Cardiac septum (tissue), 1 donor: ENCODE measurements at regions not wholly inside any gene's neighbourhood (a gene's known extent, or its start where the extent isn't known, plus 50 kb on each side); places are given as distances from the start of the nearest gene placed in this dataset.

Experiments used
- DNase-seq: peaks from one replicate; pipeline ENCODE4 v3.0.0-alpha.2; 2020; ENCODE audit warnings: low spot score
- intact Hi-C: fragments of 100-400 bp; cut with DNase I; formaldehyde crosslinking; loops from one replicate; pipeline ENCODE4 v1.14.0; 2022
- donor health status: DM: no; HTN: no; CAD: no.

DNA sequence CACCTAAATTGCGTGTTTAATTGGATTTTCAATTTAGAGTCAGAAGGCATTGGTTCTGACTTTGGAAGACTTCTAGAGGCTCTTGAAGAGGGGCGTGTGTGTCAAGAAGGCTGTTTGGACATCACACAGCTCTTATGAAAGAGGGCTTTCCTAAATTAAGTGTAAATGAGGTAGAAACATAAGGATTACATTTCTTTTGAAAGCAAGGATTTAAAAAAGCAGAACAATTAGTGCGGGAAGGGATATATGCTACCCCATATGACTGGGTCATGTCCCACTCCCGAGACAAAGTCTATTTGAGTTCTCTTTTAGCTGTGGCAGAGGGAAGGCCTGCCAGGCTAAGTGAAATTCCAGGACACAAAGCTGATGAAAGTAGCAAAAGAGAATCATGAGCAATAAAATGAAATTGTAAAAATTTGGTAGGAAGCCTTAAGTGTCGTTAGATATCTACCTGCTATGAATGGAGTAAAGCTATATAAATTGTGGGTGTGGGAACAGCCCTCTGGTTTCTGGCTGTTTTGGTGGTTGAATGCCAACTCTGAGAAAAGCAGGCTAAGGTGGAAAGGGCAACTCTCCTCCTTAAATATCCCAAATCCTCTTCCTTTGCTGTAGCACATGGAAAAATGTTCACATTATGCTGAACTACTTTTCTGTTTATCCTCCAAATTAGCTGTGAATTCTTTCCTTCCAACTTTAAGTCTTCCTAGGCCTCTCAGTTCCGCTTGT, 100.6 kb upstream of the TSC22D2 start:
- intact Hi-C loops: no loop called here

GRCh38 chr3:150306906-150307305, 101.2 kb upstream of the TSC22D2 start:
- no peak for DNase-seq
- intact Hi-C loops: no loop called here

More for the DNA sequence above, 100.6 kb upstream of the TSC22D2 start:
- no peak for DNase-seq

GRCh38 chr3:150306083-150306482, 102.0 kb upstream of the TSC22D2 start:
- intact Hi-C loops: no loop called here

DNA sequence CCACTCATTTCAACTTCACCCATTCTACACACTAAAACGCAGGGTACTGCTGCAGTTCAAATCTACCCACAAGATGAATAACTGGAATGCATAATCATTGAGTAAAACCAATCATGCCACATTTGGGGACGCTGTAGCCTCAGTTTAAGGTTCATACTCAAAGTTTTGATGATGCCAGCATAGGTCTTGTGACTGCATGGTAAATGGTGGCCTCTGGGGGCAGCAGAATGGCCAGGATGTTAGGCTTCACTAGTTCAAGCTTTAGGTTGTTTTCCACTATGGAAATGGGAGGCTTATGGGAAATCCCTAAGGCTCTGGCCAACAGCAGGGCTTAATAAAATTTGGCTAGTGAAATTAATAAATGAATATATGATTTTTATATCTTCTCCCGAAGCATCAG, 104.3 kb upstream of the TSC22D2 start:
- DNase-seq: no peak
- intact Hi-C loops: no loop called here

More at GRCh38 chr3:150306083-150306482, 102.0 kb upstream of the TSC22D2 start:
- no peak for DNase-seq

DNA sequence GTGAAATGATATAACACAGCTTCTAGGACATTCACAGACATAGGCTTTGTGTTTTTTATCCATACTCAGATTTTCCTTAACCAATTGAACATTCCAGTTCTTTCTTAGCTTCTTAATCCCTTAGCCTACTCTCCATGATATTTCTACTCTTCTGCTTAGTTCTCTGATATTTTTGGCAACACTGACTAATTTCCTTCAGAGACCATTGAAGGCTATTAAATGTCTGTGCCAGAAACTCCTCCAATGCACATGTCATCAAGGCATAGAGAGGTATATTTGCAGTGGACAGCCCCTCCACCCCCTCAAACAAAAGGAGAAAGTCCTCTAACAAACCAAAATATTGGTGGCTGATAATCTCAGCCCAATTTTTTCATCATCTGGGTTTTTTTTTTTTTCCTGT, 105.9 kb upstream of the TSC22D2 start:
- no peak for DNase-seq
- intact Hi-C loops: no loop called here

DNA sequence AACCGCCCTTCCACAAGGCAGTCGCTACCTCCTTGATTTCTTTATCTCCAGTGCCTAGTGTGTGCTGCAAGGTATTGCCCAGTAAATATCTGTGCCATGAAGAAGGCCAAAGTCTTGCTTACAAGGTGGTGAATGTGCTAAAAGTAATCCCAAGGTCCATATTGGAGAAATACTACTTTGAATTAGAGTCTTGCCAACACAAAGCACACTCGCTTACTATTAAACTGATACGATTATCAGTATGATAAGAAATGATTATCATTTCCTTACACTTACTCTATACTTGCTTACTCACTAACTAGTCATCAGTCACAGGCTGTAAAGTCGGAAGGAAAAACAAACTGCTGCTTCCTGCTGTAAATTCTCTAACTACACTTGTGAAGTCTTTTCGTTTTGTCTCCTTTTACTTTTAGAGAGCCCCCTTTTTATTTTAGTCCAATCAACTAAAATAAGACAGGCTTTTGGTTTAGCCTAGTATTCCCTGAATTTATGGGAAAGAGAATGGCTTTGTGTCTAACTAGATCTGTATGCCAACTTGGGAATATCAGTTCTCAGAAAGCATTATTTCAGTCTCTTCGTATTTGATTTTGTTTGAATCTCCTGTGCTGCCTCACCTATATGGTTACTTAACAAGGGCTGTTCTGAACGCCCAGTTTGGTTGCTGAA, 107.1 kb upstream of the TSC22D2 start:
- DNase-seq: no peak
- intact Hi-C loops: no loop called here

DNA sequence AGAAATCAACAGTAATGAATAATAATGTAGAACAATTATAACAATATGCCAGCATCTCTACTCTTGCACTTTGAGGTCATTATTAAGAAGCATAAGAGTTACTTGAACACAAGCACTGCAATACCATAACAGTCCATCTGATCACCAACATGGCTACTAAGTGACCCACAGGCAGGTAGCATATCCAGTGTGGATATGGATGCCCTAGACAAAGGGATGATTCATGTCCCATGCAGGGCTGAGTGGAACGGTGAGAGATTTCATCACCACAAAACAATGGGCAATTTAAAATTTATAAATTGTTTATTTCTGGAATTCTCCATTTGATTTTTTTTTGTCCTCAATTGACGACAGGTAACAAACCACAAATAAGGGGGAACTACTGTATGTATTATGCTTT, 107.7 kb upstream of the TSC22D2 start:
- no peak for DNase-seq
- intact Hi-C loops: no loop called here

DNA sequence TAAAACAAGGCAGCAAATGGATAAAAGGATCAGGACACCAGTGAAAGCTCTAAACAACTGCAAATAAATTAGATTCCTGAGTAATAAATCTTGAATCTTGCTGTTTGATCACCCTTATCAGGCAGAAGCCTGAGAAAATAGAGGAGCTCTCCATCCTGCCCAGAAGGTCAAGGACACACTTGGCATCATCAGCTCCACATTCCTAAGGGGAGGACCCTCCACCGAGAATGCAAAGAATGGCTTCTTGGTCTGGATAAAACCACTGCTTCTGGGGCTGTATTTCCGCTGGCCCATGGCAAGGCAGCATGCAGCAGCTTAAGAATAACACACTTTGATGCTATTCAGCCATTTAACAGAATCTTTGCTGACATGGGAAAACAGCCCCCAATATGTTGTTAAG, 108.9 kb upstream of the TSC22D2 start:
- intact Hi-C loops: no loop called here
- no peak for DNase-seq

GRCh38 chr3:150296966-150297365, 111.1 kb upstream of the TSC22D2 start:
- DNase-seq: no peak
- intact Hi-C loops: no loop called here

DNA sequence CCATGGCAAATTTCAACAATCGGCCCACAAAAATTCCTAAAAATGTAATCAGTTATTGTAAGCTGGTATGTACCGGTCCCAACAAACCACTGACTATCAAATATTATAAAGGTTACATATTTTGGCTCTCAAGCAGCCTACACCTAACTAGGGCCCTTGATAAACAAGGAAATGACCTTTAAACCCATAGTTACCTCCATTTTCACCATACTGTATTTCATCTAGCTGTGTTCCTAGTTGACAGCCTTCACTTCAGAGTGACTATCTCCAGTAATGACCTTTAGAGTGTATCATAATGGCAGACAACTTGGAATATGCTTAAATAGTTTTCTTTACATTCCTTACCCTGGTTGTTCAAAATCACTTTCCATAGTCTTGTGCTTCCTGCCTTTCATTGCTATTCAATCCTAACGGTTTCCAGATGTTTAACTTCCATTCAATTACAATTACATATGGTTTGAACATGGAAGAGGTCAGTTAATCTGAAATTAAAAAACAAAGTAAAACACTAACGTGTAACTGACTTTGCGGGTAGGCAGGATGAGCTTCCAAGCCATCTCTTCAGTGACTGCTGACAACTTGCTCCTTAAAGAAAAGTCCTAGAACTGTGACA, 111.9 kb upstream of the TSC22D2 start:
- DNase-seq: no peak
- intact Hi-C loops: no loop called here

- no peak for DNase-seq
- intact Hi-C loops: no loop called here
Measured at GRCh38 chr3:150293401-150294001, 114.6 kb upstream of the TSC22D2 start.

DNA sequence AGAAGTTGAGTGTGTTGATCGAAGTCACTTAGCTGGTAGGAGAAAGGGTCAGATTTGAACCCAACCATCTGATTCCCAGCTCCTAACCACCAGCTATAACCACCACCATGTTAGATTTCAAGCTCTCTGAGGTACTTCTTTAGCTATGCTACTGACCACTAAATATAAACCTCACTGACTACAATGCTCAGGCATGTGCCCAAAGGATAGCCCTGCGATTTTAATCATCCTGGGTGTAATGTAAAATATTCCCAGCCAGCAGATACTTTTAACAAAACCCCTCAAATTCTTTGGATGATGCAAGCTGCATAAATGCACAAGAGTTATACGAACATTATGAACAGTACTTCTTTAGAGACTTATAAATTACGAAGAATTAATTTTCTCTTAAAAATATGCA, 115.2 kb upstream of the TSC22D2 start:
- intact Hi-C loops: no loop called here

GRCh38 chr3:150291515-150291914, 116.6 kb upstream of the TSC22D2 start:
- intact Hi-C loops: no loop called here
- no peak for DNase-seq

More for the DNA sequence above, 115.2 kb upstream of the TSC22D2 start:
- DNase-seq: no peak

- intact Hi-C loops: loop anchor here (2.0 to 5.0 kb wide), 2 partner anchors 121 to 208 kb away; partner anchors contain the start of gene TSC22D2
- DNase-seq: no peak
Measured at GRCh38 chr3:150286390-150287147, 121.5 kb upstream of the TSC22D2 start.

GRCh38 chr3:150285601-150286000, 122.5 kb upstream of the TSC22D2 start:
- intact Hi-C loops: loop anchor here (5.0 kb wide), 1 partner anchor 122 kb away; the partner anchor contains the start of gene TSC22D2
- no peak for DNase-seq

DNA sequence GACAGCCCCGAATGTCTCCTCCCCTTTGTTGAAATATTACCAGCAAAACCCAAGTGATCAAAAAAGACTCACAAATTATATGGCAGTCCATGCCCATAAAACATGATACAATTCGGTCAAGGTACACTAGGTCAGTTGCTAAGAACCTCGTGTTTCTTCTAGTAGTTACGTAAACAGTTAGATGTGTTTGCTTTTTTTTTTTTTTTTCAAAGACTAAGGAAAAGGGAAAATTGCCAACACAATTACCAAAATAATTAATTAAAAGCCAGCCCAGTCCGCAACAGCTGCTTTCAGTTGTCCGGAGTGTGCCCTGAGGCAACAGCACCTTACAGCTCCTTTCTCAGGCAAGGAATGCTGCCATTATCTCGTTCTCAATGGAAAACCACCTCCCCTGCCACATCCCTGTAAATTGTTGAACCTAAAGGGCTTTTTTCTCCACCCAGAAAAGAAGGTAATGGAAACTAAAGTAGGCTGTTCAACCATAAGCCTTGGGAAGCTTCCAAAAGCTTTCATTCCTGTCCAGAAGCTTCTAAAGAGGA, 129.2 kb upstream of the TSC22D2 start:
- DNase-seq: no peak
- intact Hi-C loops: no loop called here

DNA sequence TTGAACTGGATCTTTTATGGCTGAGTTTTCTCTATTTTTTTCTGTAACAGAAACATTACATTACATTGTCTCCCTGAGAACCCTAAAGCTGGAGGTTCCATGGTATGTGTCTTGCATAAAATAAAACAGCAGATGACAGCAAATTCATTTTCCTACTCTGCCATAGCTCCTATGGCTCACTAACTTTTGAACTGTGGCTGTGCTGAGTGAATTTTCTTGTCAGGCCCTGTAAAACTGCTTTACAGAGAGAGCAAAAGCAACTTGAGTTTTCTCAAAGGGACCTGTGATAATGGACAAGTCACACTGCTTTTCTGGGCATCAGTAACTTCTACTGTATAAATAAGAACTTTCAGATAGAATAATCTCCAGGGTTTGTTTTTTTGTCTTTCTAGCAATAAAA, 129.9 kb upstream of the TSC22D2 start:
- DNase-seq: no peak

DNA sequence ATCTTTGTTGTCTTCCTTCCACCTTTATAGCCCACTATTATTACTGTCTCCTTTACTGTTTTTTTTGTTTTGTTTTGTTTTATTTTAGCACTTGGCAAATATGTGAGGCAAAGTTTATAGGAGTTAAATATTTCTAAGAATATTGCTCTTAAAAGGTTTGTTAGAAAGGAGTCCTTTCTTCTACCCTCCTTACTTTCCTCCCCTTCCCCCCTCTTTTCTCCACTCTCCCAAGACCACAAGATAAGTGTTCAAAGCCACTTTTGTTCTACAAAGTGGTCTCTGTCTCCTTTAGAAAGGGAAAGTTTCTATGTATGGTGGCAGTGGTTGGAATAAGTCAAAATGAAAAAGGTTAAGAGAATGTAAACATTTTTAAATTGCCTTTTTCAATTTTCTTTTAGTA, 130.7 kb upstream of the TSC22D2 start:
- intact Hi-C loops: no loop called here
- no peak for DNase-seq

More for the DNA sequence above, 129.9 kb upstream of the TSC22D2 start:
- intact Hi-C loops: no loop called here

DNA sequence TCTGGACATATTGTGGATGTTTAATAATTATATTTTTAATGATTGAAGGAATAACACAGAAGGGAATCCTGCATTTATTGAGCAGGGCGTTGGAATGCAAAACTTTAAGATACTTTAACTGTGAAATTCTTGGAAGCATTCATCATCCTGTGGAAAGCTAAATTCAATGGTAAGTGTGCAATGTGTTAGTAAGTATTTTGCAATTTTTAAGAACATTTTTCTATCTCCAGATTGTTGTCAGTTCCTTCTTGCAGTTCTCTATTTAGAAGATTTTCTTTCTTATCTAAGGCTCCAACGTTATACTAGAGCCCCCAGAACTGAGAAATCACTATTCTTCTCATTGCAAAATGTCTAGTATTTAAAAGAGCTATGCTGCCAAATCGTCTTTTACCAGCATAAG, 132.2 kb upstream of the TSC22D2 start:
- intact Hi-C loops: no loop called here

More for the DNA sequence above, 132.2 kb upstream of the TSC22D2 start:
- DNase-seq: no peak
